NCI-H82 (cell line): ENCODE measurements at regions not wholly inside any gene's neighbourhood (a gene's known extent, or its start where the extent isn't known, plus 50 kb on each side); places are given as distances from the start of the nearest gene placed in this dataset.

ENCODE experiments used
- DNase-seq: peaks from one replicate; lab custom pipeline; 2025; lab: John Stamatoyannopoulos, UW

DNA sequence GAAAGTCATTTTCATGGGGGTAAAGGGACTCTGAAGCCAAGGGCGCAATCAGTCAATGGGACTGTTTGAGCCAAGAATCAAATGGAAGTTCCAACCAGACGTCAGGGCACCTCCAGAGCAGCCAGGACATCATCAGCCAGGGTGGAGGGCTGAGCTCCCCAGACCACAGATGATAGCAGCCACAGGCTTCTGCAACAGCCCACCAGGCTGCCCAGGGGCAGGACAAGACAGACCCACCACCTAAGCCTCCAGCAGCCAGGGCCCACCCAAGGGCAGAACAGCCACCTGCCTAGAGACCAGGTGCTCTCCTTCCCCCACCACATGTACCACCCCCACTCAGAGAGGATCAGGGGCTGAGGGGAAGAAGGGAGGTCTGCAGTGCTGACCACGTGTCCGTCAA, 53.8 kb upstream of the SLC66A3 start:
- DNase-seq = no peak

DNA sequence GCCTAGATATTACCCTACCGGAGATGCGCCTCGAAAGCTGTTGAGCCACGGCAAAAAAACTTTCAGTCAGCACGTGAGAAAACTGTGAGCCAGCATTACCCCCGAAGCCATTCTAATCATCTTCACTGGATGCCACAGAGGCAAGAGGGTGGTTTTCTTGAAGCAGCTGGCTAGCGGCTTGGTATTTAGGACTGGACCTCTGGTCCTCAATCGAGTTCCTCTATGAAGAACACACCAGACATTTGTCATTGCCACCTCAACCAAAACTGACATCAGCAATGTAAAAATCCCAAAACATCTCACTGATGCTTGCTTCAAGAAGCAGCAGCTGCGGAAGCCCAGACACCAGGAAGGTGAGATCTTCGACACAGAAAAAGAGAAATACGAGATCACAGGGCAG, 52.8 kb upstream of the SLC66A3 start:
- DNase-seq = no peak

DNA sequence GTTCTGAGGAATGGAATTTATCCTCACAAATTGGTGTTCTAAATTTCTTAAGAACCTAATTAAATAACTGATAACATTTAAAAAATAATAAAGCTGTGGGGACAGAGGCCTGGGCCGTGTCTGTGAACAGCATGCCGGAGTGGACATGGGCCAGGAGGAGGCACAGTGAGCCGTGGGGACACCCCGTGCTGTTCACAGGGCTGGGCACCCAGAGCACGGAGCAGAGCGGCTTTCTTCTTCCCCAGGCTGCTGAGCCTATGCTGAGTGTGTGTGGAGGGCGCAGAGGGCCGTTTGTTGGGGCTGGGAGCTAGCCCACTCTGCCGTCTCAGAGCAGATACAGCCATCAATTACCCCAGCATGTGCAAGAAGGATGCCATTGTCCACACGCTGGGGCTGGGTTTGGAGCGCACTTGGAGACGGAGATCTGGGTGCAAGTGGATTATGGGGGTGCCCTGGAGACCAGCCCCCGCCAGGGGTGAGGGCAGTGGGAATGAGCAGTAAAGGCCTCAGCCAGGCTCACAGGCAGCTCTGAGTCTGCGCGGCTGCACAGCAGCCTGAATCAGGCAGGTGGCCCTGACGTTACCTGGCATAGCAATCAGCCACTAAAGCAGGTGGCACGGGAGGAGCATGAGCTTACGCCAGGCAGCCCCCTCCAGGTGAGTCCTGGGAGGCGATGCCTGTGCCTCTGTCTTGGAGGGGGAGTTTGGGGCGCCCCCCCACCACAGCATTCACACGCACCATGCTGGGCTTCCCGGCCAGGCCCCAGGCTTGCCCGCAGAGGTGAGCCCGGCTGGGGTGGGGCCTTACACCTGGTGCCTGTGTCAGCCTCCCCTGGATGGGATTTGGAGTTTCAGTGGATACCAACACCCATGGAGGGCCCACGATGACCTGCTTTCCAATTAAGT, 52.1 kb upstream of the SLC66A3 start:
- DNase-seq = no peak

DNA sequence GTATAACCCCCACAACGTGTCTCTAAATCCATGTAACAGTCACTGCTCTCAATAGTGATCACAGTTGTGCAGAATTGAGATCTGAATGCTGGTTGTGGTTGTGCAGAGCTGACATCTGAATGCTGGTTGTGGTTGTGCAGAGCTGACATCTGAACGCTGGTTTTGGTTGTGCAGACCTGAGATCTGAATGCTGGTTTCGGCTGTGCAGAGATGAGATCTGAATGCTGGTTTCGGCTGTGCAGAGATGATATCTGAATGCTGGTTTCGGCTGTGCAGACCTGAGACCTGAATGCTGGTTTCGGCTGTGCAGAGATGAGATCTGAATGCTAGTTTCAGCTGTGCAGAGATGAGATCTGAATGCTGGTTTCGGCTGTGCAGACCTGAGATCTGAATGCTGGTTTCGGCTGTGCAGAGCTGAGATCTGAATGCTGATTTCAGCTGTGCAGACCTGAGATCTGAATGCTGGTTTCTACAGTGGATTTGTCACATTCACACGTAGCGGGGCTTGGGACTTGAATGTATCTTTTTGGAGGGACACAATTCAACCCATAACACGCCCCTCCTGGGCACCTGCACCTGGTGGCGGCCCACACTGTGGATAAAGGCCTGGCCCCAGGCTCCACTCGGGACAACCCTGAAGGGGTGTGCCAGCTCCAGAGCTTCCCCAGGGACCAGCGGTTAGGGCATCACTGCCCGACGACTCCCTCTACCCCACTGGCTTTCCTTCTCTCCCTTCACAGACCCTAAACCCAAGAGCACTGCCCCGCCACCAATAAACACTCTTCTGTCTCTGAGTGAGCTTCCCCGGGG, 51.1 kb upstream of the SLC66A3 start:
- no peak for DNase-seq

DNA sequence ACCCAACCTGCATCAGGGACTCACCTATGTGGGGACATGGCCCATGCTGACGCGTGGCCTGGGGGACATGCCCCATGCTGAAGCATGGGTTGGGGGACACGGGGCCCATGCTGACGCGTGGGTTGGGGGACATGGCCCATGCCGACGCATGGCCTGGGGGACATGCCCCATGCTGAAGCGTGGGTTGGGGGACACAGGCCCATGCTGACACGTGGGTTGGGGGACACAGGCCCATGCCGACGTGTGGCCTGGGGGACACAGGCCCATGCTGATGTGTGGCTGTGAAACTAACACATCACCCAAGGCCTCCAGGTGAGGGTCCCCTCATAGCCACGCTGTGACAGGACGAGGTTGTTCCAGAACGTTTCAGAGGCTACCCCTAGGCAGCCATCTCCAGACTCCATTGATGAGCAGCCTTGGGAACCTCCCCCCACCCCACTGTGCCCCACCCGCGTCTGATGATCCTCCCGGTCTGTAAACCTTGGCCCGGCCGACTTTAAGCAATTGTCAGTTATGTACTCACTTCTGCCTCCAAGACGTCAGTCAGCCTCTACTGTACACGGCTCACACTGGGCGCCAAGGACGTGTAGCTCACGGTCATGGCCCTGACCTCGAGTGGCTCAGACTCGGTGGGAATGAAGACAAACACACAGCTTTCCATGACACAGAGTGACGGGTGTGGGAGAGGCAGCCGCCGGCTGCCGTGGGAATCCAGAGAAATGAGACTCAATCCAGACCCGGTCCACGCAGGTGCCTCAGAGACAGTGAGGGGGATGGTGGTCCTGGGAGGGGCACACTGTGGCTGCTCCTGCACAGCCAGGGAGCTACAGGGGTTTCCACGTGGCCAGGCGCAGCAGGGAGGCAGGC, 50.2 kb upstream of the SLC66A3 start:
- DNase-seq = no peak
